Spleen (tissue), 7 donors: ENCODE measurements at regions not wholly inside any gene's neighbourhood (a gene's known extent, or its start where the extent isn't known, plus 50 kb on each side); places are given as distances from the start of the nearest gene placed in this dataset.

Experiments
- POLR2A ChIP-seq, 3 donors: fragments of 450-650 bp; IDR thresholded peaks; one replicate each; pipeline ENCODE4 v1.5.1; 2017; ENCODE audit warnings: antibody characterized with exemption in 3 of 3, mild to moderate bottlenecking in 1 of 3
- POLR2AphosphoS5 ChIP-seq, 3 donors: sonication (generic); formaldehyde crosslinking; IDR thresholded peaks; one replicate each; pipeline ENCODE4 v1.5.1; 2017; ENCODE audit warnings: antibody characterized with exemption in 3 of 3
- TF ChIP-seq, protein P1 (sequence below), 11 experiments: fragments of 200-600 bp in 7 of 11; fragments of 450-650 bp in 4 of 11; sonication (generic) in 4 of 11; IDR thresholded peaks in 8 of 11; conservative IDR thresholded peaks in 3 of 11; 1 replicate in 7 of 11; 2 replicates in 4 of 11; pipeline versions ENCODE4 v1.4.0 to v1.8.0; 2016 to 2021; ENCODE audit warnings: antibody characterized with exemption in 11 of 11, inconsistent platforms in 4 of 11, mild to moderate bottlenecking in 1 of 11
- donor health status: DM: no; HTN: no; CAD: no; lungs with moderate emphysema.
- donor health status: DM: no; HTN: no; CAD: no.
- donor health status: DM: no; HTN: no; CAD: no.

DNA sequence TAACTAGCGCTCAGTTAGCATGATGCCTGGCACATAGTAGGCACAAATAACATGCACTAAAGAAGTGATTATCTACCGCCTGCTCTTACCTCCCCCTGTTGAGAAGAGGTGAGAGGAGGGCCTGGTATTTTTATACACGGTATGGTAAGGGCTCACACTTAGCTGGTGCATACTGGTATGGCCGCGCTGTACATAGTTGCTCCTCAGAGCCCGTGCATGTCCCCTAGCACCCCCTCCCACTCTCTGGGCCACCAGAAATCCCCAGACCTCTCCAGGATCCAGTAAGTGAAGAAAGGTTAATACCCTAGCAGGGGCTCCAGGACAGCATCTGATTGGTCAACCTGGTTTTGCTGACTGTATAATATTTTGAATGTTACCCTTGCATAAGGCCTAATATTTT is 121.4 kb downstream of the RAB11FIP2 start:
- TF ChIP-seq POLR2A (IDR thresholded peaks at IDR 0.05) (no peak), POLR2AphosphoS5 (IDR thresholded peaks at IDR 0.05) (no peak)
- TF ChIP-seq, protein P1, sequence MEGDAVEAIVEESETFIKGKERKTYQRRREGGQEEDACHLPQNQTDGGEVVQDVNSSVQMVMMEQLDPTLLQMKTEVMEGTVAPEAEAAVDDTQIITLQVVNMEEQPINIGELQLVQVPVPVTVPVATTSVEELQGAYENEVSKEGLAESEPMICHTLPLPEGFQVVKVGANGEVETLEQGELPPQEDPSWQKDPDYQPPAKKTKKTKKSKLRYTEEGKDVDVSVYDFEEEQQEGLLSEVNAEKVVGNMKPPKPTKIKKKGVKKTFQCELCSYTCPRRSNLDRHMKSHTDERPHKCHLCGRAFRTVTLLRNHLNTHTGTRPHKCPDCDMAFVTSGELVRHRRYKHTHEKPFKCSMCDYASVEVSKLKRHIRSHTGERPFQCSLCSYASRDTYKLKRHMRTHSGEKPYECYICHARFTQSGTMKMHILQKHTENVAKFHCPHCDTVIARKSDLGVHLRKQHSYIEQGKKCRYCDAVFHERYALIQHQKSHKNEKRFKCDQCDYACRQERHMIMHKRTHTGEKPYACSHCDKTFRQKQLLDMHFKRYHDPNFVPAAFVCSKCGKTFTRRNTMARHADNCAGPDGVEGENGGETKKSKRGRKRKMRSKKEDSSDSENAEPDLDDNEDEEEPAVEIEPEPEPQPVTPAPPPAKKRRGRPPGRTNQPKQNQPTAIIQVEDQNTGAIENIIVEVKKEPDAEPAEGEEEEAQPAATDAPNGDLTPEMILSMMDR (IDR thresholded peaks at IDR 0.05 in 8 of 11, conservative IDR thresholded peaks at IDR 0.05 in 3 of 11), result no peak
